NCI-H748 (cell line): ENCODE measurements at regions not wholly inside any gene's neighbourhood (a gene's known extent, or its start where the extent isn't known, plus 50 kb on each side); places are given as distances from the start of the nearest gene placed in this dataset.

Experiments used
- DNase-seq: peaks from one replicate; lab custom pipeline; 2025; ENCODE audit not compliant: unreplicated experiment; lab: John Stamatoyannopoulos, UW

- DNase-seq, result no peak
Observed at GRCh38 chr11:28763876-28764275, 655.7 kb downstream of the METTL15 start.

GRCh38 chr11:28763151-28763550, 655.0 kb downstream of the METTL15 start:
- DNase-seq, result no peak

GRCh38 chr11:28760676-28761390, 652.6 kb downstream of the METTL15 start:
- peak; percentile 94 for DNase-seq

- no peak for DNase-seq
Observed at GRCh38 chr11:28759311-28759710, 651.1 kb downstream of the METTL15 start.

- DNase-seq, result no peak
Observed at GRCh38 chr11:28757725-28758515, 649.7 kb downstream of the METTL15 start.

GRCh38 chr11:28756977-28757376, 648.8 kb downstream of the METTL15 start:
- DNase-seq, result no peak

- DNase-seq, result peak; percentile 93
Observed at GRCh38 chr11:28743061-28743550, 634.9 kb downstream of the METTL15 start.

- peak; percentile 83 for DNase-seq
Observed at GRCh38 chr11:28739489-28740280, 631.5 kb downstream of the METTL15 start.

- no peak for DNase-seq
Observed at GRCh38 chr11:28738549-28738948, 630.4 kb downstream of the METTL15 start.

GRCh38 chr11:28736256-28736655, 628.1 kb downstream of the METTL15 start:
- DNase-seq, result no peak

- DNase-seq, result peak; percentile 35
Observed at GRCh38 chr11:28735511-28735910, 627.3 kb downstream of the METTL15 start.

- DNase-seq, result no peak
Observed at GRCh38 chr11:28730889-28731288, 622.7 kb downstream of the METTL15 start.

- DNase-seq, result no peak
Observed at GRCh38 chr11:28730336-28730735, 622.1 kb downstream of the METTL15 start.

- peak; percentile 26 for DNase-seq
Observed at GRCh38 chr11:28729339-28729738, 621.2 kb downstream of the METTL15 start.

GRCh38 chr11:28728666-28729065, 620.5 kb downstream of the METTL15 start:
- DNase-seq, result no peak

- DNase-seq, result no peak
Observed at GRCh38 chr11:28727254-28727653, 619.1 kb downstream of the METTL15 start.

- no peak for DNase-seq
Observed at GRCh38 chr11:28726432-28726831, 618.2 kb downstream of the METTL15 start.

- peak; percentile 16 for DNase-seq
Observed at GRCh38 chr11:28715726-28716125, 607.5 kb downstream of the METTL15 start.

GRCh38 chr11:28713850-28714249, 605.7 kb downstream of the METTL15 start:
- peak; percentile 93 for DNase-seq

GRCh38 chr11:28708075-28708474, 599.9 kb downstream of the METTL15 start:
- no peak for DNase-seq

- DNase-seq, result no peak
Observed at GRCh38 chr11:28704801-28705200, 596.6 kb downstream of the METTL15 start.
